Activated CD4-positive, alpha-beta T cell treated with anti-CD3 and anti-CD28 coated beads, Interleukin-2, amount 10 ng/mL, durations not matched to agents 24 days and 14 days (primary cell): ENCODE measurements at regions not wholly inside any gene's neighbourhood (a gene's known extent, or its start where the extent isn't known, plus 50 kb on each side); places are given as distances from the start of the nearest gene placed in this dataset.

ENCODE experiments used
- DNase-seq: peaks from one replicate; pipeline ENCODE4 v3.0.0; 2022
- H3K27ac Mint-ChIP-seq: one replicate; pipeline ENCODE4 v1.8.0; 2022; ENCODE audit warnings: mild to moderate bottlenecking, mixed read lengths
- H3K27me3 Mint-ChIP-seq: one replicate; pipeline ENCODE4 v1.8.0; 2022; ENCODE audit warnings: mixed read lengths
- H3K36me3 Mint-ChIP-seq: one replicate; pipeline ENCODE4 v1.8.0; 2022; ENCODE audit warnings: low read depth, mild to moderate bottlenecking, mixed read lengths
- H3K4me1 Mint-ChIP-seq: one replicate; pipeline ENCODE4 v1.8.0; 2021; ENCODE audit warnings: mixed read lengths
- H3K4me3 Mint-ChIP-seq: one replicate; pipeline ENCODE4 v1.8.0; 2022; ENCODE audit warnings: mild to moderate bottlenecking, moderate library complexity, mixed read lengths
- H3K9me3 Mint-ChIP-seq: one replicate; pipeline ENCODE4 v1.8.0; 2021; ENCODE audit warnings: mixed read lengths
- intact Hi-C: fragments of 100-400 bp; cut with micrococcal nuclease; formaldehyde crosslinking; loops from one replicate; pipeline ENCODE4 v1.15.1; 2023

DNA sequence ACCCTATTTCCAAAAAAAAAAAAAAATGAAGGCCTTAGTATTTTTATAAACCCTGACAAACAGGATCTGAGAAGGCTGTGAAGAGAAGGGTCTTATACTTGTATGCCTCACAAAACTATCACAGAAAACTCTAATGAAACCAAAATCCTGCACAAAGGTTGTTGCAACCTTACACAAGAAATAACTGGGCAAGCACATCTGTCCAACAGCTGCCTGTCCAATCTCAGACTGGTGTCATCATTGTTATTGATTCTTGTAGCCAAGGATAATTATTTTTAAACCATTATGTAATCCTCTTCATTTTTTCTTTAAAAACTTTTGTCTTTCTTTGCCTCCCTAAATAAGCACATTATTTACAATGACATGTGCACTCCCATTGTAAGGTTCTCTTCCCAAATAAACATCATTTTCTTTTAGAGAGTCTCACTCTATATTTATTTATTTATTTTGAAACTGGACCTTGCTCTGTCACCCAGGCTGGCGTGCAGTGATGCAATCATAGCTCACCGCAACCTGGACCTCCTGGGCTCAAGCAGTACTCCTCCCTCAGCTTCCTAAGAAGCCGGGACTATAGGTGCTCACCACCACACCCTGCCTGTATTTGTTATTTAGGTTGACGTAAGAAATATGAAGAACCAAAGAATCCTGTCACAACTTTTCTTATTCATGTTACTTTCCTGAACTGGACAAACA, 697.1 kb downstream of the DOK5 start:
- intact Hi-C loops = no loop called here
- no peaks in the 10 kb centered on the region for H3K4me1 Mint-ChIP-seq
- H3K4me3 Mint-ChIP-seq = no peak overlapping the region
- no peak for DNase-seq
- H3K27me3 Mint-ChIP-seq = no peaks in the 10 kb centered on the region
- H3K36me3 Mint-ChIP-seq = no peaks in the 10 kb centered on the region
- no peak overlapping the region for H3K27ac Mint-ChIP-seq
- H3K9me3 Mint-ChIP-seq = peaks cover 11% of the 10 kb centered on the region

DNA sequence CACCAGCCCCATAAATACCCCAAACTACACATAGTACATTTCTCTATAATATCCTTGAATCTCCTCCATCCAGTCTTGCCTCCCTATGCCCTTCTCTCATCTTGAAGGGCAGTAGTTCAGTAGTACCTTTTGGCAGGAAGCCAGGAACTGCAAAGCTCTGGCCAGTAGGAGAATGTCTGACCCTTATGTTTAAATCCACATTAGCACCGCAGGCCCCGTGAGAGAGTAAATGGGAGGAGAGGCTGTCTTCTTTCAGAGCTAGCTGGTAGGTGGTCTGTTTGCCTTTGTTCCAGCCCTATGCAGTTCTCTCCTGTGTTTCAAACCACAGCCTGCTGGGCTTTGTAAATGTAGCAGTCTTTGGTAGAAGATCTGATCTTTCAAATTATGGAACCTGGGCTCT, 690.7 kb downstream of the DOK5 start:
- H3K4me1 Mint-ChIP-seq = no peaks in the 10 kb centered on the region
- intact Hi-C loops = no loop called here
- H3K36me3 Mint-ChIP-seq = no peaks in the 10 kb centered on the region
- no peak overlapping the region for H3K27ac Mint-ChIP-seq
- H3K9me3 Mint-ChIP-seq = peaks cover 3% of the 10 kb centered on the region
- no peaks in the 10 kb centered on the region for H3K27me3 Mint-ChIP-seq
- no peak overlapping the region for H3K4me3 Mint-ChIP-seq
- no peak for DNase-seq

DNA sequence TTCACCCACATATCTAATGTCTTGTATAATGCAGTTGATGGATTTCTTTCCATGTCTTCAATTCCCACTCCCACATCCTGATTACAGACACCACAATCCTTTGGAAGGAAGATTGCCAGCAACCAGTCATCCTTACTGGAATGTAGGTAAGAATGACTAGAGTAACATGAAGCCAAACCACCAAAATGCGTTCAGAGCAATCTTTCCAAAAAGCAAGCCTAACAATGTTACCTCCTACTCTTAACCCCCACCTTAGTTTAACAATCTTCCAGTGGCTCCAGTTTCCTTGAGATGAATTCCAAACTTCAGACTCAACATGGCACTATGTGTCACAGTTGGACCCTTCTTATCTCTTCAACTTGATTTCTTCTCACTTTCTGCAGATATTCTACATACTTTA, 685.6 kb downstream of the DOK5 start:
- DNase-seq = no peak
- Mint-ChIP-seq H3K4me3 (no peak overlapping the region), H3K36me3 (no peaks in the 10 kb centered on the region), H3K4me1 (no peaks in the 10 kb centered on the region), H3K9me3 (no peaks in the 10 kb centered on the region), H3K27ac (no peak overlapping the region), H3K27me3 (no peaks in the 10 kb centered on the region)
- intact Hi-C loops = no loop called here

DNA sequence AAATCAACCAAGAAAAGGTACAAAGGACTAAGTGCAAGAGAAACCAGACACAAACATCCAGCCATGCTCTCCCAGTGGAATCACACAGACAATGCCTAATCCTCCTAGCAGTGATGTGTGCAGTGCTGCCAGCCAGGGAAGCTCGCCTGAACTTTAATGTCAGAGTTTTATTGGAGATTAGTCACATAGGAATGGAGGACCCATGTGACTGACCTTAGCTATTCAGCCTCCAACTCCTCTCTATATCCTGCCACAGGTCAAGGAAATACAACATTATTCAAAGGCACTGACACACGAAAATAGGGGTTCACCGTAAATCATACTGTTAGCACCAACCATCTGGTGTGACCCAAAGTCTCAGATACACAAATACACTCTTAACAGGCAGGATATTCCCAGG, 684.6 kb downstream of the DOK5 start:
- no peaks in the 10 kb centered on the region for H3K36me3 Mint-ChIP-seq
- no peak overlapping the region for H3K4me3 Mint-ChIP-seq
- no peak overlapping the region for H3K27ac Mint-ChIP-seq
- no peaks in the 10 kb centered on the region for H3K4me1 Mint-ChIP-seq
- no peak for DNase-seq
- H3K27me3 Mint-ChIP-seq = no peaks in the 10 kb centered on the region
- H3K9me3 Mint-ChIP-seq = peaks cover 5% of the 10 kb centered on the region
- intact Hi-C loops = no loop called here

DNA sequence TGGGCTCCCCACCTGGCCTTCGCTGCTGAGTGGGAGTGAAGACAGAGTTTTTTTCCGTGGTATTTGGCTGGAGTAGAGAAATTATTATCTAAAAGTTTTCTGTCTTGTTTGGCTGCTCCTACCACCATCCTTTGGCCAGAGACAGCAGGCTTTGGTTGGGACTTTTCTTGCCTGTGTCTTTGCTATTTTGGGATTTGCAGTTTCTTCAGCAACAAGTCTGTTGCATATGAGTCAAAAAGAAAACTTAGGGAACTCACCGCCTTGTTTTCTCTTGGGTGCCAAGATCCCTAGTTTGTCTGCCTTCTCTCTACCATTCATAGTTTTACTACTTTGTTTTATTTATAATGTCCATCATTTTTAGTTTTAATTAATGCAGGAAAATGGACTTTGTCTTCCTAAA, 683.8 kb downstream of the DOK5 start:
- Mint-ChIP-seq H3K27me3 (no peaks in the 10 kb centered on the region), H3K36me3 (no peaks in the 10 kb centered on the region), H3K4me1 (no peaks in the 10 kb centered on the region), H3K27ac (no peak overlapping the region), H3K9me3 (peaks cover 5% of the 10 kb centered on the region), H3K4me3 (no peak overlapping the region)
- intact Hi-C loops = no loop called here
- no peak for DNase-seq

DNA sequence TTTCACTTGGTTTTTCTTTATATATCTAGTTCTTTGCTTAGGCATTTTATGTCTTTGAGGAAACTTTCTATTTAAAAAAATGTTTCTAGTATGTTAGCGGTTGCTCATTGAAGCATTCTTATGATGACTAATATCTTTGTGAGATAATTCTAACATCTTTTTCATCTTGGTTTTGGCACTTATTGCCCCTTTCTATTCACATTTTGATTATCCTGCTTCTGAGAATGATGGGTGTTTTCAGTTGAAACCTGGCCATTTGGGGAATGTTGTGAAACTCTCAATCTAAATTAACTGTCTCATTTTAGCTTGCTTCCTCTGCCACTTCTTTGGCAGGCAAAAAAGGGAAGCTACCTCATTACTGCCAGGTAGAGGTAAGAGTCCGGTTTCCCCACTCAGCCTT, 683.1 kb downstream of the DOK5 start:
- no peak for DNase-seq
- no peaks in the 10 kb centered on the region for H3K27me3 Mint-ChIP-seq
- H3K4me3 Mint-ChIP-seq = no peak overlapping the region
- H3K9me3 Mint-ChIP-seq = peaks cover 5% of the 10 kb centered on the region
- H3K27ac Mint-ChIP-seq = no peak overlapping the region
- H3K4me1 Mint-ChIP-seq = no peaks in the 10 kb centered on the region
- no peaks in the 10 kb centered on the region for H3K36me3 Mint-ChIP-seq
- intact Hi-C loops = no loop called here

DNA sequence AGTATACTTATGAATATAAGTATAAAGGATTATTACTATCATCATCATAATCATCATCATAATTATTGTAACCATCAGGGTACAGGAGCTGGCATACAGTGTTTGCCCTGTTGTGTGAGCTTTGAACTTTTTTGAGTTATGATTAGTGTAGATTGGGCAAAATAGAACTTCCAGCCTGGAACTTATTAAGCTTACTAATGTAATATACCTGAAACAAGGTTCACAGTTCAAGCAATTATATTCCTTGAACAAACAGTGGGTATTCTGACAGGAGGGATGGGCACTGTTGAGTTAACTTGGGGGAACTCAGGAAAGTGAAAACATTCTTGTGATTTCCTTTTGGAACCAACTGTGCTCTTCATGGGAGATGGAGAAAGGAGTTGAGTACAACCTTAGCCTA, 680.0 kb downstream of the DOK5 start:
- H3K27me3 Mint-ChIP-seq = no peaks in the 10 kb centered on the region
- H3K9me3 Mint-ChIP-seq = peaks cover 5% of the 10 kb centered on the region
- intact Hi-C loops = no loop called here

DNA sequence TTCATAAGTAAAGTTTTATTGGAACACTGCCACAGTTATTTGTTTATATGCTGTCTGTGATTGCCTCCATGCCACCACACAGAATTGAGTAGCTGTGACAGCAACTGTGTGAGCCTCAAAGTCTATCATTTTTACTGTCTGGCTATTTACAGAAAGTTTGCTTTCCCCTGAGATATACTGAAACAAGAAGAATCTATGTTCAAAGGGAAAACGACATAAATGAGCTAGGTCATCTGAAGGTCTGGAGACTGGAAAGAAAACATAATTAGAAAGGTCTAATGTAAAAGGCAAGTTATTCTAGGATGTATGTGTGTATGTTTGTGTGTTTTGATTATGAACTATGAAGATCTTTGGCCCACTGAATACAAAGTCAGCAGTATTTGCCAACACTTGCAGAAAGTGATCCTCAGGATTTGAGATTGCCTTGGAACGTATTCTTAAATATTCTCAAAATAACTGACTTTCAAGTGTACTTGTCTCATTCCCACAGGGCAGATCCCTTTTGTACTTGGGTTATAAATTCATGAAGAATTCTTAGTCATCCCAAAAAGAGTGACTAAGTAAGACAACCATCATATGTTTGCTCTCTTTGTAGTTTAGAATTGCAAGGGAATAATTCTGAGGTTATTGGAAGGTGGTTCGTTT, 677.7 kb downstream of the DOK5 start:
- H3K36me3 Mint-ChIP-seq = no peaks in the 10 kb centered on the region
- H3K9me3 Mint-ChIP-seq = peaks cover 5% of the 10 kb centered on the region
- DNase-seq = no peak
- no peaks in the 10 kb centered on the region for H3K4me1 Mint-ChIP-seq
- no peak overlapping the region for H3K27ac Mint-ChIP-seq
- no peaks in the 10 kb centered on the region for H3K27me3 Mint-ChIP-seq
- H3K4me3 Mint-ChIP-seq = no peak overlapping the region
- intact Hi-C loops = no loop called here

More for the DNA sequence above, 680.0 kb downstream of the DOK5 start:
- Mint-ChIP-seq H3K4me3 (no peak overlapping the region), H3K27ac (no peak overlapping the region), H3K36me3 (no peaks in the 10 kb centered on the region), H3K4me1 (no peaks in the 10 kb centered on the region)
- DNase-seq = no peak

DNA sequence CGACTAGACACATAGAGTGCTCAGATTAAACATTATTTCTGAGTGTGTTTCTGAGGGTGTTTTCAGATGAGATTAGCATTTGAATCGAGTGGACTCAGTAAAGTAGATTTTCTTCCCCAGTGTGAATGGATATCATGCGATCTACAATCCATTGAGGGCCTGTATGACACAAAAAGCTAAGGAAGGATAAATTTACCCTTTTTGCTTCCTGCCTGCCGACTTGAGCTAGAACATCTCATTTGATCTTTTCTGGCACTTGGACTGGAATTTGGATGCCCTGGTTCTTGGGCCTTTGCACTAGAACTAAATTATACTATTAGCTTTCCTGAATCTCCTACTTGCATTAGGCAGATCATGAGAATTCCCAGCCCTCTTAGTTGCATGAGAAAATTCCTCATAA, 675.8 kb downstream of the DOK5 start:
- Mint-ChIP-seq H3K27me3 (no peaks in the 10 kb centered on the region), H3K9me3 (peaks cover 10% of the 10 kb centered on the region), H3K27ac (no peak overlapping the region), H3K4me1 (no peaks in the 10 kb centered on the region), H3K4me3 (no peak overlapping the region), H3K36me3 (no peaks in the 10 kb centered on the region)
- intact Hi-C loops = no loop called here
- DNase-seq = no peak

DNA sequence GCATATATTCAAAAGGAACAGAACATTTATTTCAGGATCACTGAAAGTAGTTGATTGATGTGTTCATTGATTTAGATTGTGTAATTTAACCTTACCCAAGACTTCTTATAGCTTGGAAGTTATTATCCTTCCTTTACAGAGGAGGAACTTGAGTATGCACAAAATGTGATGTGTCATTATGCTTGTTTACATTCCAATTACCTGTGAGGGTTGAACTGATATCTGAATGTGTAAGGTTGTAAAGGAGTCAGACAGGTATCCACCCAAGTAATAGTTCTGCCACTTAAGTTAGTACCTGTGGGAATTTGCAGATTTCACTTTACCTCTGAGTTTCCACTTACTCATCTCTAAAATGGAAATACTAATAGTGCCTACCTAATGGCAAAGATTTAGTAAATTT, 668.2 kb downstream of the DOK5 start:
- Mint-ChIP-seq H3K27ac (no peak overlapping the region), H3K4me3 (no peak overlapping the region), H3K9me3 (peaks cover 5% of the 10 kb centered on the region), H3K4me1 (no peaks in the 10 kb centered on the region), H3K36me3 (no peaks in the 10 kb centered on the region), H3K27me3 (no peaks in the 10 kb centered on the region)
- intact Hi-C loops = no loop called here
- DNase-seq = no peak

DNA sequence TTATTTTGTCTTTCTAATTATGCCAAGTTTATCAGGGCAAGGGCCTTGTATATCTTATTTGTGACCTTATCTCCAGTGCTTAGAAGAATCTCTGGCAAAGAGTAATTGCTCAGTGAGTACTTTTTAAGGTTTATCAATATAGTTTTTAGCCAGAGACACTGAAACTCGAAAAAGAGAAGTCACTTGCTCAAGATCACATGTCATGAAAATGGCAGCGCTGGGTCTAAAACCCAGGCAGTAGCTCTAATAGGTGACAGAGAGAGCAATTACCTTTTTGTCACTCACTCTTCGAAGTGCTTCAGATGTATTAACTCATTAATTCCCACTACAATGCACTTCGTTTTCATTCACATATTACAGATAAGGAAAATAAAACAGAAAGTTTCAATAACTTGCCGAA, 667.5 kb downstream of the DOK5 start:
- Mint-ChIP-seq H3K27ac (no peak overlapping the region), H3K27me3 (no peaks in the 10 kb centered on the region), H3K9me3 (peaks cover 4% of the 10 kb centered on the region), H3K36me3 (no peaks in the 10 kb centered on the region), H3K4me1 (no peaks in the 10 kb centered on the region), H3K4me3 (no peak overlapping the region)
- intact Hi-C loops = no loop called here
- no peak for DNase-seq

DNA sequence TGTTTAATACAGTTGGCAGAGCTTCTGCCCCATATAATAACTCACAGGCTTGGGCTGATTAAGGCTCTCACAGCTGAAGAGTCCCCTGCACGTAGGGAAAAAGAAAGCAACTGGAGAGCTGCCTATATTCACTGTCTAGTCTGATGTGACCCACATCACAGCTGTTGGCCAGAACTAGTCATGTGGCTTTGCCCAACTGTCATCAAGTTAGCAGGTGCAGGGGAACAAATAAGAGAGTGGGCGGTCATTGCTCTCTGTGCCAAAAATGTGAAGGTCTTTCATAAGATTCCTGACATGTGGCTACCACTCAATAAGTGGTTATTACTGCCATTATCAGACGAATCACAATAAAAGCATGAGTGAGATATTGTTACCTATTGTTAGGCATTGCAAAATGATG, 665.2 kb downstream of the DOK5 start:
- no peaks in the 10 kb centered on the region for H3K4me1 Mint-ChIP-seq
- no peak overlapping the region for H3K27ac Mint-ChIP-seq
- H3K27me3 Mint-ChIP-seq = no peaks in the 10 kb centered on the region
- no peaks in the 10 kb centered on the region for H3K36me3 Mint-ChIP-seq
- DNase-seq = no peak
- no peaks in the 10 kb centered on the region for H3K9me3 Mint-ChIP-seq
- intact Hi-C loops = no loop called here
- H3K4me3 Mint-ChIP-seq = no peak overlapping the region

DNA sequence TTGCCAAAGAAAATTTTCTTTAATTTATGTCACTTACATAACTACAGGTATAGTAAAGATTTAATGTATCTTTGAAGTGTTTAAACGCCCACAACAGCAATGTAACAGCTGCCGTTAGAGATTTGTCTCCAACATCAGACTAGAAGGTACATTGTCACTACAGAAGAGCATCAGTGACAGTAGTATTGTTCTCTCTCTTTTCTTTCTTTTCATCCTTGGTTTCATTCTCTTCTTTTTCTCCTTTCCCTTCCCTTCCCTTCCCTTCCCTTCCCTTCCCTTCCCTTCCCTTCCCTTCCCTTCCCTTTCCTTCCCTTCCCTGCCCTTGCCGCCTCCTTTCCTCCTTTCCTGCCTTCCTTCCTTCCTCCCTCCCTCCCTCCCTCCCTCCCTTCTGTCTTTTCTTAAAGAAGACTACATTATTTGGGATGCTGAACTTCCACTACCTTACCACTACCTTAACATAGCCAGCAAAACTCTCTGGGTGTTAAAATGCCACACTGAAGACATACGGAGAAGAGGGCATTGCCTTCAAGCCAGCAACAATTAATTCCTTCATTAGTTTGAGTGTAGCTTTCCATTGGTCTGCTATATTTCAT, 663.9 kb downstream of the DOK5 start:
- no peak overlapping the region for H3K4me3 Mint-ChIP-seq
- H3K27me3 Mint-ChIP-seq = no peaks in the 10 kb centered on the region
- no peak overlapping the region for H3K27ac Mint-ChIP-seq
- no peaks in the 10 kb centered on the region for H3K9me3 Mint-ChIP-seq
- DNase-seq = no peak
- H3K36me3 Mint-ChIP-seq = no peaks in the 10 kb centered on the region
- intact Hi-C loops = no loop called here
- H3K4me1 Mint-ChIP-seq = no peaks in the 10 kb centered on the region

DNA sequence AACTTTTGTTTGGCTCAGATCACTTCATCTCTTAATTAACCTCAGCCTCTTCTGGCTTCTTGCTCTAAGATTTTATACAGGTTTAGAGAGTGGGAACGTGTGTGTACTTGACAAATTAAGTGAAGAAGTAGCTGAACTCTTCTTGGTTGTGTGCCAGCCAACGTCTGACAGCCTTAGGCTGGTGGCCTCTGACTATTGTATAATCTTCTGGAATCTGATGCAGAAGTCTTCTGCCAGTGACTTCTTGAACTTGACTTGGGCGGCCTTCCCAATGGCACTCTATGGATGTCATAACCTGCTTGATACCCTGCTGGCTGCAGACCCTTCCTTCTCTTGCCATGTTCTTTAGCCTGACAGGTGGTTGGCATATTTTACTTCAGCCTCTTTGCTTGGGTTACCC, 660.5 kb downstream of the DOK5 start:
- H3K9me3 Mint-ChIP-seq = peaks cover 5% of the 10 kb centered on the region
- intact Hi-C loops = no loop called here
- DNase-seq = no peak
- no peaks in the 10 kb centered on the region for H3K27me3 Mint-ChIP-seq
- H3K4me3 Mint-ChIP-seq = no peak overlapping the region
- H3K4me1 Mint-ChIP-seq = no peaks in the 10 kb centered on the region
- H3K27ac Mint-ChIP-seq = no peak overlapping the region
- no peaks in the 10 kb centered on the region for H3K36me3 Mint-ChIP-seq

DNA sequence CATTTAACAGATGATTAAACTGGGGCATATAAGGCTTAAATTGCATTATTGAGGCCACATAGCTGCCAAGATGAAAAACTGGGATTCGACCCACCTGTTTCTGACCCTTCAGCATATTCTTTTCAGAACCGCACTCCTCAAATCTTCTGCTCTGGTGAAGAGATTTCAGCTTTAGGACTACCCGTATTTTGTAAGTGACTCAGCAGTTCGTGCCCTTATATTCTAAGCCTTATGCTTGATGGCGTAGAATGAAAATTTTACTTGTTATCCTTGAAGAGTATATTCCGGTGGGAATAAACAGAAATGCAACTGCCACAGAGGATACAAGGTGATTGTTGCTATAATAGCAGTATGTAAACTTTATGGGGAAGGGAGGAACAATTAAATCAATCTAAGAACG, 657.1 kb downstream of the DOK5 start:
- no peak for DNase-seq
- Mint-ChIP-seq H3K4me3 (no peak overlapping the region), H3K27me3 (no peaks in the 10 kb centered on the region), H3K4me1 (no peaks in the 10 kb centered on the region), H3K27ac (no peak overlapping the region), H3K9me3 (peaks cover 5% of the 10 kb centered on the region), H3K36me3 (no peaks in the 10 kb centered on the region)
- intact Hi-C loops = no loop called here
